Tibial nerve (tissue), 4 donors: ENCODE measurements at regions not wholly inside any gene's neighbourhood (a gene's known extent, or its start where the extent isn't known, plus 50 kb on each side); places are given as distances from the start of the nearest gene placed in this dataset.

ENCODE experiments used
- DNase-seq, 2 donors: peaks; one replicate each; pipeline ENCODE4 v3.0.0-alpha.2; 2019; ENCODE audit warnings: low spot score in 2 of 2
- H3K27ac ChIP-seq, 4 donors: fragments of 200-600 bp; sonication (generic) in 3 of 4; one replicate each; pipeline ENCODE4 v1.5.1; 2017 to 2019; ENCODE audit warnings: mild to moderate bottlenecking in 1 of 4
- H3K27me3 ChIP-seq, 2 donors: fragments of 200-600 bp; sonication (generic) in 1 of 2; one replicate each; pipeline versions ENCODE4 v1.5.1 to v1.6.0; 2017 to 2019
- H3K36me3 ChIP-seq, 3 donors: fragments of 200-600 bp; sonication (generic); one replicate each; pipeline ENCODE4 v1.5.1; 2018 to 2019
- H3K4me1 ChIP-seq, 4 donors: fragments of 200-600 bp; sonication (generic) in 3 of 4; one replicate each; pipeline ENCODE4 v1.5.1; 2017 to 2019
- H3K4me3 ChIP-seq, 4 donors: fragments of 200-600 bp; sonication (generic) in 3 of 4; one replicate each; pipeline ENCODE4 v1.5.1; 2017 to 2019; ENCODE audit warnings: mild to moderate bottlenecking in 1 of 4, moderate library complexity in 1 of 4
- H3K9me3 ChIP-seq, 4 donors: fragments of 200-600 bp; sonication (generic) in 3 of 4; one replicate each; pipeline ENCODE4 v1.5.1; 2017 to 2019
- CTCF ChIP-seq, 5 experiments: fragments of 200-600 bp in 3 of 5; fragments of 450-650 bp in 2 of 5; sonication (generic) in 3 of 5; IDR thresholded peaks; one replicate each; pipeline ENCODE4 v1.5.1; 2016 to 2019; ENCODE audit warnings: antibody characterized with exemption in 5 of 5, mild to moderate bottlenecking in 3 of 5, moderate library complexity in 2 of 5
- EP300 ChIP-seq, 2 donors: sonication (generic); formaldehyde crosslinking; IDR thresholded peaks; one replicate each; pipeline ENCODE4 v1.6.1; 2017; ENCODE audit warnings: antibody characterized with exemption in 2 of 2, mild to moderate bottlenecking in 1 of 2
- POLR2A ChIP-seq, 2 donors: fragments of 450-650 bp; IDR thresholded peaks; one replicate each; pipeline ENCODE4 v1.6.1; 2017; ENCODE audit warnings: antibody characterized with exemption in 2 of 2, mild to moderate bottlenecking in 2 of 2, moderate library complexity in 2 of 2
- WGBS, 2 donors: methylation state at CpG; one replicate each; pipeline ENCODE4 v1.1.5; 2018; 5-methylcytosine and 5-hydroxymethylcytosine counted together

GRCh38 chr3:181823716-181824115, 112.0 kb downstream of the SOX2 start:
- H3K9me3 ChIP-seq = no peaks in the 10 kb centered on the region
- no peaks in the 10 kb centered on the region for H3K4me1 ChIP-seq
- H3K27me3 ChIP-seq = no peaks in the 10 kb centered on the region
- H3K36me3 ChIP-seq = no peaks in the 10 kb centered on the region
- no peak overlapping the region for H3K4me3 ChIP-seq
- DNase-seq = no peak
- 88 to 94% methylated on average over 4 of the region's 4 CpGs for WGBS, 2 donors
- H3K27ac ChIP-seq = no peak overlapping the region
- TF ChIP-seq POLR2A (IDR thresholded peaks at IDR 0.05) (no peak), EP300 (IDR thresholded peaks at IDR 0.05) (no peak), CTCF (IDR thresholded peaks at IDR 0.05) (no peak)

- Histone ChIP-seq H3K36me3 (no peaks in the 10 kb centered on the region), H3K9me3 (no peaks in the 10 kb centered on the region), H3K4me1 (no peaks in the 10 kb centered on the region), H3K27ac (no peak overlapping the region), H3K4me3 (no peak overlapping the region), H3K27me3 (no peaks in the 10 kb centered on the region)
- WGBS, 2 donors = 77 to 79% methylated on average over 10 of the region's 10 CpGs
- TF ChIP-seq EP300 (IDR thresholded peaks at IDR 0.05) = no peak
- no peak for TF ChIP-seq POLR2A (IDR thresholded peaks at IDR 0.05)
- no peak for TF ChIP-seq CTCF (IDR thresholded peaks at IDR 0.05)
- no peak for DNase-seq
These were observed 113.2 kb downstream of the SOX2 start for GRCh38 chr3:181824961-181825360.

GRCh38 chr3:181839039-181839915, 127.6 kb downstream of the SOX2 start:
- WGBS, 2 donors = 76 to 81% methylated on average over 17 of the region's 17 CpGs
- no peak overlapping the region for H3K4me3 ChIP-seq
- TF ChIP-seq POLR2A (IDR thresholded peaks at IDR 0.05) = no peak
- no peak for TF ChIP-seq CTCF (IDR thresholded peaks at IDR 0.05)
- TF ChIP-seq EP300 (IDR thresholded peaks at IDR 0.05) = no peak
- no peak overlapping the region for H3K27ac ChIP-seq
- no peaks in the 10 kb centered on the region for H3K4me1 ChIP-seq
- no peaks in the 10 kb centered on the region for H3K9me3 ChIP-seq
- no peaks in the 10 kb centered on the region for H3K27me3 ChIP-seq
- DNase-seq = no peak
- H3K36me3 ChIP-seq = no peaks in the 10 kb centered on the region

GRCh38 chr3:181839916-181840297, 128.2 kb downstream of the SOX2 start:
- H3K4me1 ChIP-seq = no peaks in the 10 kb centered on the region
- no peak for TF ChIP-seq CTCF (IDR thresholded peaks at IDR 0.05)
- TF ChIP-seq POLR2A (IDR thresholded peaks at IDR 0.05) = no peak
- TF ChIP-seq EP300 (IDR thresholded peaks at IDR 0.05) = no peak
- no peaks in the 10 kb centered on the region for H3K27me3 ChIP-seq
- no peaks in the 10 kb centered on the region for H3K9me3 ChIP-seq
- H3K36me3 ChIP-seq = no peaks in the 10 kb centered on the region
- WGBS, 2 donors = 82 to 86% methylated on average over 3 of the region's 3 CpGs
- no peak for DNase-seq
- no peak overlapping the region for H3K4me3 ChIP-seq
- no peak overlapping the region for H3K27ac ChIP-seq

- 85 to 89% methylated on average over 3 of the region's 3 CpGs for WGBS, 2 donors
- no peaks in the 10 kb centered on the region for H3K27me3 ChIP-seq
- H3K4me3 ChIP-seq = no peak overlapping the region
- H3K9me3 ChIP-seq = no peaks in the 10 kb centered on the region
- H3K4me1 ChIP-seq = no peaks in the 10 kb centered on the region
- DNase-seq = no peak
- no peaks in the 10 kb centered on the region for H3K36me3 ChIP-seq
- no peak for TF ChIP-seq EP300 (IDR thresholded peaks at IDR 0.05)
- TF ChIP-seq CTCF (IDR thresholded peaks at IDR 0.05) = no peak
- TF ChIP-seq POLR2A (IDR thresholded peaks at IDR 0.05) = no peak
- no peak overlapping the region for H3K27ac ChIP-seq
These were observed 132.5 kb downstream of the SOX2 start for GRCh38 chr3:181844211-181844610.
